ENCODE measurements at regions not wholly inside any gene's neighbourhood (a gene's known extent, or its start where the extent isn't known, plus 50 kb on each side); places are given as distances from the start of the nearest gene placed in this dataset.

DNA sequence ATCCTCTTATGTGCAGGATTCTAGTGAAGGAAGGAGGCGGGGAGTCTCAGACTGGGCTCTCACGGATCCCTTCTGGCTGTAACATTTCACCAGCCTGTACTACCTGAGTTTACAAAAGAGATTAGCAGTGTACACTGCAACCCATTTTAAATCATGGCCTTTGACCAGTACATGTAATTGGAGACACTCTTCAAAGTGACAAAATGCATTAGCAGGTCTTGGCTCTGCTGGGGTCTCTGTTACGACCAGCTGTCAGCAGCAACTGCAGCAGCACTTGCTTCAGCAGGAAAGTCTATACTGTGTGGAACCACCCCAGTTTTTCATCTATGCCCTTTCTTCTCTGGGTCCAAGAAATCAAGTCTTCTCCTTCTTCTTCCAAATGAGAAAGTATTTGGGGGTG lies 322.8 kb upstream of the ASIC2 start:
- TF ChIP-seq, protein P1, sequence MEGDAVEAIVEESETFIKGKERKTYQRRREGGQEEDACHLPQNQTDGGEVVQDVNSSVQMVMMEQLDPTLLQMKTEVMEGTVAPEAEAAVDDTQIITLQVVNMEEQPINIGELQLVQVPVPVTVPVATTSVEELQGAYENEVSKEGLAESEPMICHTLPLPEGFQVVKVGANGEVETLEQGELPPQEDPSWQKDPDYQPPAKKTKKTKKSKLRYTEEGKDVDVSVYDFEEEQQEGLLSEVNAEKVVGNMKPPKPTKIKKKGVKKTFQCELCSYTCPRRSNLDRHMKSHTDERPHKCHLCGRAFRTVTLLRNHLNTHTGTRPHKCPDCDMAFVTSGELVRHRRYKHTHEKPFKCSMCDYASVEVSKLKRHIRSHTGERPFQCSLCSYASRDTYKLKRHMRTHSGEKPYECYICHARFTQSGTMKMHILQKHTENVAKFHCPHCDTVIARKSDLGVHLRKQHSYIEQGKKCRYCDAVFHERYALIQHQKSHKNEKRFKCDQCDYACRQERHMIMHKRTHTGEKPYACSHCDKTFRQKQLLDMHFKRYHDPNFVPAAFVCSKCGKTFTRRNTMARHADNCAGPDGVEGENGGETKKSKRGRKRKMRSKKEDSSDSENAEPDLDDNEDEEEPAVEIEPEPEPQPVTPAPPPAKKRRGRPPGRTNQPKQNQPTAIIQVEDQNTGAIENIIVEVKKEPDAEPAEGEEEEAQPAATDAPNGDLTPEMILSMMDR (IDR thresholded peaks at IDR 0.05) = no peak
- no peak for TF ChIP-seq POLR2A (IDR thresholded peaks at IDR 0.05)
